Activated T-cell treated with anti-CD3 and anti-CD28 coated beads, Interleukin-2, amount 50 U/mL, for 4 hours (primary cell): ENCODE measurements at regions not wholly inside any gene's neighbourhood (a gene's known extent, or its start where the extent isn't known, plus 50 kb on each side); places are given as distances from the start of the nearest gene placed in this dataset.

ENCODE experiments used
- ATAC-seq, 2 donors: fragments of 200-7000 bp; cut with Tn5 transposase; one replicate each; pipeline ENCODE4 v1.10.0; 2021
- DNase-seq: peaks from one replicate; pipeline ENCODE4 v3.0.0-alpha.2; 2020
- H3K27me3 Mint-ChIP-seq: one replicate; pipeline ENCODE4 v1.8.0; 2021; ENCODE audit warnings: low read depth, mixed read lengths
- H3K36me3 Mint-ChIP-seq: one replicate; pipeline ENCODE4 v1.8.0; 2022; ENCODE audit warnings: mixed read lengths; ENCODE audit not compliant: insufficient read depth
- H3K4me1 Mint-ChIP-seq: one replicate; pipeline ENCODE4 v1.8.0; 2021; ENCODE audit warnings: low read depth, mixed read lengths
- H3K4me3 Mint-ChIP-seq: one replicate; pipeline ENCODE4 v1.8.0; 2021; ENCODE audit warnings: mild to moderate bottlenecking, moderate library complexity, mixed read lengths
- H3K9me3 Mint-ChIP-seq: one replicate; pipeline ENCODE4 v1.8.0; 2021; ENCODE audit warnings: mixed read lengths

DNA sequence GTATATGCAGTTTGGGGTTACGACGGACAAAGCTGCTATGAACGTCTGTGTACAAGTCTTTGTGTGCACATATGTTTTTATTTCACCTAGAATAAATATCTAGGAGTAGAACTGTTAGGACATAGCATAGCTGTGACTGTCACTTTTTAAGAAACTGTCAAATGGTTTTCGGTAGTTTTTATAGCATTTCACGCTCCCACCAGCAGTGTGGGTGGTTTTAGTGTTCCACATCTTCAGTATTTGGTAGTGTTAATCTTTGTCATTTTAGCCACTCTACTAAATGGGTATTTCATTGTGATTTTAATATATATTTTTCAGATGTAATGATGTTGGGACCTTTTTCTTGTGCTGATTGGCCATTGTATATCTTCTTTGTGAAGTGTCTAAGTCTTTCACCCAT lies 109.1 kb upstream of the BCAT1 start:
- H3K36me3 Mint-ChIP-seq = peaks cover 2% of the 10 kb centered on the region
- ATAC-seq (no peak), DNase-seq (no peak)
- H3K4me3 Mint-ChIP-seq = no peak overlapping the region
- no peaks in the 10 kb centered on the region for H3K27me3 Mint-ChIP-seq
- peaks cover 67% of the 10 kb centered on the region for H3K4me1 Mint-ChIP-seq
- no peaks in the 10 kb centered on the region for H3K9me3 Mint-ChIP-seq

DNA sequence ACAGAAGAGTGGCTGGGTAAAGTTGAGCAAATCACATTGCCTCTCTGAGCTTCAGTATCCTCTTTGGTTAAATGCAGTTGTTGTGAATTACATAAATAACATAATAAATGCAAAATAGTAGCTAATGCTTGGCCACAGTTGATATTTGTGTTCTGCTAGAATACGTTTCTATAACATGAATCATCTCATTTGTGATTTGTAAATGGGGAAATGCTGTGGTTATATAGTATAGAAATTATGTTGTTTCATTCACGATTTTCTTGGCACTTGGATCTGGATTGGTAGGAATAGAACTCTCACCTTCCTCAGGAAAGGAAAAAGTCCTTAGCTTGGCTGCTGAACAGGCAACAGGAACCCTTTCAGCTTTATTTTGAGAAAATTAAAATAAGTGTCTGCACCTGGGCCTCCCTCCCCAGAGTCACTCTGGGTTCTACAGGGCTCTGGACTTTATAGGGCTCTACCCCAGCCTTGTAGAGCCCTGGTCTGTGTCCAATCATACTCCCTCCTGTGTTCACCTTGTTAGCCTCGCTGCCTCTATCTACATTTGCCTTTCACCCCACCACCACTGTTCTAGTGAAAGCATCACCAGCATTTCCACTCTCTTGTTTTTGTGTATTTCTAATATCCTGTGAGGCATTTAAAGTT lies 107.7 kb upstream of the BCAT1 start:
- DNase-seq = no peak
- Mint-ChIP-seq H3K36me3 (no peaks in the 10 kb centered on the region), H3K4me3 (peak overlapping the region; percentile 80), H3K9me3 (no peaks in the 10 kb centered on the region), H3K27me3 (no peaks in the 10 kb centered on the region), H3K4me1 (peaks cover 69% of the 10 kb centered on the region)
- ATAC-seq = no peak

DNA sequence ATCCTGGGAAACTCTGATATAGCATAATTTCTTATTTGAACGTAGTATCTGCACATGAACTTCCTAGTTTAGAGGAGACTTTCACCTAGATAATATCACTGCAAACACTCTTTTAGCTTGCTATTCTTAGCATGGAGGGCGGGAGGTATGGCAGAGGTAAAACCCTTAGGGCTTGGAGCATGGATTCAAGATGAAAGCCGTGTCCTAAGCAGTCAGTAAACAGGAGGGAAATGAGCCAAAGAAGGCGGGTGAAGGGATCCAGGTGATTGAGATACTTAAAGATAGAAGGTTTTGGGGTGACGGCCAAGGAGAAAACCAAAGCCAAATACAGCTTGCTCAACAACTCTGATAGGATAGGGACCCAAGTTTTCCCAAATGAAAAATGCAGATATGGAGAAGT lies 107.1 kb upstream of the BCAT1 start:
- ATAC-seq = no peak
- Mint-ChIP-seq H3K36me3 (no peaks in the 10 kb centered on the region), H3K9me3 (no peaks in the 10 kb centered on the region), H3K4me3 (peak overlapping the region; percentile 80), H3K27me3 (no peaks in the 10 kb centered on the region), H3K4me1 (peaks cover 74% of the 10 kb centered on the region)
- DNase-seq = no peak

DNA sequence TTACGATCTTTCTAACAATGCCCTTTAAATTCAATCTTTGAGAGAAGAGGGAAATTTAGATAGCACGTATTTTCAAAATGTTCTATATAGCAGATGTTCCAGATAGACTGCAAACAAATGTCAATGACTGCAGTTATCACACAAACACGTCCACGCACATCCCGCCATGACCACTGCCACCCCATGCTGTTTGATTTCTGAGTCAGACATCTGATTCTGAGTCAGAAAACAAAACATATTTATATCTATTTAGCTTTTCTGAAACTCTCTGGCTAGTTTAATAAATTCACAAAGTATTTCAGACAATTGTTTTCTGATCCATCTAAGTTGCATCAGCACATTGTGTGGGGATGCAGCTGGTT lies 105.9 kb upstream of the BCAT1 start:
- no peaks in the 10 kb centered on the region for H3K9me3 Mint-ChIP-seq
- peaks cover 69% of the 10 kb centered on the region for H3K4me1 Mint-ChIP-seq
- DNase-seq = peak; percentile 45
- no peaks in the 10 kb centered on the region for H3K36me3 Mint-ChIP-seq
- H3K4me3 Mint-ChIP-seq = peak overlapping the region; percentile 80
- H3K27me3 Mint-ChIP-seq = no peaks in the 10 kb centered on the region
- peak; percentile 21 to 23 for ATAC-seq

DNA sequence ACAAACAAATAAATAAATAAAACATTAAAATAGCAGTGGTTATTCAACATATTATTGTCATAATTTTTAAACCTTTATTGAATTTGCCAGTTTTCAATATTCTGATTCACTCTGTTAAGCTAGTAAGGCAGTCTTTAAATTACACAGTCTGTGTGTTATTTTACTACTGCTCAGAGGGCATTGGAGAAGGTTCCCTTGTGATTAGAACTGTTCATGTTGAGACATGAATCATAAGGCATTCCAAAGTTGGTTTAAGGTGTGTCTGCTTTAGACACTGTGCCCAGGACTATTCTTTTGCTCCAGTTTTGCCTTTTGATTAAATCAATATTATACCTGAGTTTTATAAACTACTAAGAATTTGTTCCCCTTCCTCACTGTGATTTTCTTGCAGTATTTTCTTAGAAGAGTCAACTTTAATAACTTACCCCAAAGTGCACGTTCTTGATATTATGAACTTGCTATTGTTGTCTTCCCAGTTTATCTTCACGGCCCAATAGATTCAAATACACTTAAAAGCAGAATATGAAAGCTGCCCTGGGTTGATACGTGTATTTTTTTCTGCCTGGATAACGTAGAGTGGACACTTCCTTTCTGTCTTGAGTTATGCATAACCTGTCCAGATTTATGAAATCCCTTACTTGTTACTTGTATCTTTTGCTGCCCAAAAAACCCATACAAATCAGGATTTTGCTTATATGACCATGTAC lies 105.3 kb upstream of the BCAT1 start:
- no peaks in the 10 kb centered on the region for H3K36me3 Mint-ChIP-seq
- DNase-seq = no peak
- H3K9me3 Mint-ChIP-seq = no peaks in the 10 kb centered on the region
- ATAC-seq = no peak
- peak overlapping the region; percentile 80 for H3K4me3 Mint-ChIP-seq
- H3K4me1 Mint-ChIP-seq = peaks cover 68% of the 10 kb centered on the region
- no peaks in the 10 kb centered on the region for H3K27me3 Mint-ChIP-seq

DNA sequence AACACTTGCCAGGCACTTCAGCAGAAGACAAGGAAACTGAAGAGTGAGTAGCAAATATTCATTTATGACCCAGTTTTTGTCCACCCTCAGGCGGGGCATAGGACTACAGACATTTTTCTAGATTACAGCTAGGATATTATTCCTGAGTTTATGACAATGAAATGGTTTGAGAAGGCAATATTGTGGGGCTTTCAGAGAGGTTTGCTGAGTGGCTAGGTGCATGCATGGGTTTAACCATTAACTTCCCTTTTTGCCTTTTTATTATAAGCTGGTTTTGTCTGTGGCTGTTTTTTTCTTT lies 104.0 kb upstream of the BCAT1 start:
- no peak for DNase-seq
- no peak for ATAC-seq
- H3K4me1 Mint-ChIP-seq = peaks cover 56% of the 10 kb centered on the region
- H3K9me3 Mint-ChIP-seq = no peaks in the 10 kb centered on the region
- H3K27me3 Mint-ChIP-seq = no peaks in the 10 kb centered on the region
- peak overlapping the region; percentile 88 for H3K4me3 Mint-ChIP-seq
- H3K36me3 Mint-ChIP-seq = no peaks in the 10 kb centered on the region

DNA sequence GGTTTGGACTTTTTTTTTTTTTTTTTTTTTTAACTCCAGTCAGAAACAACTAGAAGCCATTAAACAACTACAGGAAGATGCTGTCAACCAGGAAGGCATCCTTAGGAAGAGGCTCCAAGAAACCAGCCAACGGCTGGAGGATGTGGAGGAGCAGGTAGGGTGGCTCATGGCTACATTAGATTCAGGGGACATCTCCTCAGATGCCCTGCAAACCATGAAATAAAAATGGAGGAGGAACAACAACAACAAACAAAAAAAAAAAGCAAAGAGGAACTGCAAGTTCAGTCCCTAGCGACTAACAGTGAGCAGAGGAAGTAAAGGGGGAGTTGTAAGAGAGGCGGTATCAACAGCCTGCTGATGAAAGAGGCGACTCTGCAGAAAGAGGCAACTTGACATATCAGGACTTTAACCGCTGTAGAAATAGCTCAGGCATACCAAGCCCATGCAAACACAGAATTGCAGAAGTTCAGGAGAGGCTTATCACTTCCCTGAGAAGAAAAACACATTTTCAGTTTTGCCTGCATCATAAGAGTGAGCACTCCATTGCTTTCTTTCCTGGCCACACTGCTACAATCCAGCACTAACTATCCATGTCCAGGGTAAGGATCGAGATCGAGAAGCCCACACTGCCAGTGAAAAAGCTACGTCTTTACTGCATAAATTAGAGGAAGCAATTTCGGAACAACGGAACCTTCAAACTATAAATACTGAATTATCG lies 103.5 kb upstream of the BCAT1 start:
- H3K9me3 Mint-ChIP-seq = no peaks in the 10 kb centered on the region
- H3K4me3 Mint-ChIP-seq = peak overlapping the region; percentile 88

DNA sequence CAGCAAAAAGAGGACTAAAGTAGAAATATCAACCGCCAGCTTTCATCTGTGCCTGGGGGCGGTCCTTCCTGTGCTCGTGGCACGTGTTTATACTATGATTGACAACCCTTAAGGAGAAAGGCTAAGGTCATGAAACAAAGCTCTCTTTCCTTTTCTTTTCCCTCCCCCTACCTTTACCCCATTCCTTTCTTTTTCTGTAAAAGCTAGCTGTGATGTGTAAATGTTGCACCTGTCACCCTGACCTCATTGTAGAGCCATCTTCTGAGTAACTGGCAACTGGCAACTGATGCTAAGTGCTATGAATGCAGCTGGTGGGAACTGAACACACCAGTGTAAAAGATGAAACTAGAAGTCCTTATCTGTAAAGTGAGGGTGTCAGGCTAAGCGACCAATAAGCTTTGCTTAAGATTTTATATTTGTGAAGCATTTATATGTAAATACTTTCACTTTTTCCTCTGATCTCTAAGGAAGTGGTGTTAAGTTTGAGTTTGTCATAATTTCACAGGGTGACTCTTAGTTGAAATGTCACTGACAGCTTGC lies 102.8 kb upstream of the BCAT1 start:
- peaks cover 48% of the 10 kb centered on the region for H3K4me1 Mint-ChIP-seq
- H3K36me3 Mint-ChIP-seq = no peaks in the 10 kb centered on the region
- ATAC-seq (peak; percentile 92 to 93), DNase-seq (peak; percentile 34)
- H3K4me3 Mint-ChIP-seq = peak overlapping the region; percentile 88
- H3K27me3 Mint-ChIP-seq = no peaks in the 10 kb centered on the region
- peaks cover 4% of the 10 kb centered on the region for H3K9me3 Mint-ChIP-seq

More for the DNA sequence above, 103.5 kb upstream of the BCAT1 start:
- H3K4me1 Mint-ChIP-seq = peaks cover 51% of the 10 kb centered on the region
- DNase-seq (peak; percentile 18), ATAC-seq (peak; percentile 52 to 59)
- H3K36me3 Mint-ChIP-seq = no peaks in the 10 kb centered on the region
- H3K27me3 Mint-ChIP-seq = no peaks in the 10 kb centered on the region

DNA sequence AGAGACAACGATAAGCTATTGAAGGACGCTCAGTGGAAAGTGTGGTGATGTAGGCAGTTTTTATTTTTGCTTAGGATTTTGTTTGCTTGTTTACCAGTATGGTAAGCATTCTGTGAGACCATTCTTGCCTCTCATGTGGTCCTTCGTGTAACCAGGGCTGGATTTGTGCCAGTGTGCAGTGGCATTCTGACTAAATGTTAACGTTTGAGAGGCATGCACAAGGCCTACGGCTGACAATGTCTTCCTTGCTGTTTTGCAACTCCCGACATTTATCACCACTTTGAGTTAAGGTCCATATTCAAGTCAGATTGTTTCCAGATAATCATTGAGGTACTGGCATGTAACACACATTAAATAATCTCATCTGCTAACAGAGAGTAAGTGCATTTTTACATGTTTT lies 102.3 kb upstream of the BCAT1 start:
- Mint-ChIP-seq H3K27me3 (no peaks in the 10 kb centered on the region), H3K9me3 (peaks cover 10% of the 10 kb centered on the region), H3K36me3 (no peaks in the 10 kb centered on the region), H3K4me3 (peak overlapping the region; percentile 88), H3K4me1 (peaks cover 42% of the 10 kb centered on the region)
- ATAC-seq (no peak), DNase-seq (no peak)

DNA sequence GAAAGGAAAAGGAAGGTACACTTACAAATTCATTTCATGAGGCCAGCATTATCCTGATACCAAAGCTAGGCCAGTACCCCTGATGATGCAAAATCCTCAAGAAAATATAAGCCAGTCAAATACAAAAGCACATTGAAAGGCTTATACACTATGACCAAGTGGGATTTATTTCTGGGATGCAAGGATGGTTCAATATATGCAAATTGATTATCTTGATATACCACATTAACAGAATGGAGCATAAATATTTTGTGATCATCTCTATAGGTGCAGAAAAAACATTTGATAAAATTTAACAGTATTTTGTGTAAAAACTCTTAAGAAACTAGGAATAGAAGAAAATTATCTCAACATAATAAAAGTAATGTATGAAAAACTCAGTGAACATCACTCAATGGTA lies 97.0 kb upstream of the BCAT1 start:
- DNase-seq = no peak
- Mint-ChIP-seq H3K36me3 (peaks cover 2% of the 10 kb centered on the region), H3K27me3 (no peaks in the 10 kb centered on the region), H3K4me3 (no peak overlapping the region), H3K4me1 (peaks cover 7% of the 10 kb centered on the region), H3K9me3 (peaks cover 14% of the 10 kb centered on the region)
- ATAC-seq = no peak

DNA sequence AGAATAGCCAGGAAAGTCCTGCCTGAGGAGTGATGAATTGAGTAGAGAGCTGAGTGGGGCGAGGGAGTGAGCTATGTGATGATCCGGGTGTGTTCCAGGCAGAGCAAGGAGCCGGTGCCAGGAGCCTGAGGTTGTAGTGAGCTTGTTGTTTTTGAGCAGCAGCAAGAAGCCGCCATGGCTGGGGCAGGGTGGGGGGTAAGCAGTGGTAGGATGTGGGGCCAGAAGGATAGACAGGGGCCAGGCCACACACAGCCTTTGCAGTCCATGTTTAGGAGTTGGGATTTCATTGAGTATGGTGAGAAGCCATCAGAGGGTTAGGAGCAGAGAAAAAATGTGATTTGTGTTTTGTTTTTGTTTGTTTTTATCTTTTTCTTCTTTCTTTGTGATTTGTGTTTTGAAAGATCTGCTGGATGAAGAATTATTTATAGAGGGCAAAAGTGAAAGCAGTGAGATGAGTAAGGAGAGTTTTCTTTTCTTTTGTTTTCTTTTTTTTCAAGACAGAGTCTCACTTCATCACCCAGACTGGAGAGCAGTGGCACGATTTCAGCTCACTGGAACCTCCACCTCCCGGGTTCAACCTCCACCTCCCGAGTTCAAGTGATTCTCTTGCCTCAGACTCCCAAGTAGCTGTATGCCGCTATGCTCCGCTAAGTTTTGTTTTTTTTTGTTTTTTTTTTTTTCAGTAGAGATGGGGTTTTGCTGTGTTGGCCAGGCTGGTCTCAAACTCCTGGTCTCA lies 92.3 kb upstream of the BCAT1 start:
- Mint-ChIP-seq H3K9me3 (peaks cover 4% of the 10 kb centered on the region), H3K4me3 (no peak overlapping the region), H3K27me3 (peaks cover 12% of the 10 kb centered on the region), H3K36me3 (peaks cover 2% of the 10 kb centered on the region), H3K4me1 (peaks cover 3% of the 10 kb centered on the region)
- no peak for DNase-seq
- no peak for ATAC-seq

DNA sequence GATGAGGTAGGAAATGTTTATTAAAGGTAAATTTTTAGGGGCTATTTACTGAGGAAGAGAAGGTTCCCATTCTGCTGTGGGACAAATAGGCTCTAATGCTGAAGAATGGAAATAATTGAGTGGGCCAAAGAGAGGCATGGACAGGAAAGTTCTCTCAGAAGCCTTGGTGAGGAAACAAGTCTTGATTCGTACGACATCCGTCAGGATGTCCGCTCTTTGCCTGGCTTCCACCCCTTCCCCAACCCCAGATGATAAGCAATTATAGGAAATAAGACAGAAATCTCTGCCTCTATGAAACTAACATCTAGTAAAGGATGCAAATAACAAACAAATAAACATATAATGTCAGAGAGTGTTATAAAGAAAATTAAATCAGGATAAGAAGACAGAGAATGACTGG lies 91.7 kb upstream of the BCAT1 start:
- no peak overlapping the region for H3K4me3 Mint-ChIP-seq
- peaks cover 2% of the 10 kb centered on the region for H3K36me3 Mint-ChIP-seq
- H3K4me1 Mint-ChIP-seq = peaks cover 3% of the 10 kb centered on the region
- H3K9me3 Mint-ChIP-seq = no peaks in the 10 kb centered on the region
- H3K27me3 Mint-ChIP-seq = peaks cover 12% of the 10 kb centered on the region
- no peak for DNase-seq
- ATAC-seq = no peak

DNA sequence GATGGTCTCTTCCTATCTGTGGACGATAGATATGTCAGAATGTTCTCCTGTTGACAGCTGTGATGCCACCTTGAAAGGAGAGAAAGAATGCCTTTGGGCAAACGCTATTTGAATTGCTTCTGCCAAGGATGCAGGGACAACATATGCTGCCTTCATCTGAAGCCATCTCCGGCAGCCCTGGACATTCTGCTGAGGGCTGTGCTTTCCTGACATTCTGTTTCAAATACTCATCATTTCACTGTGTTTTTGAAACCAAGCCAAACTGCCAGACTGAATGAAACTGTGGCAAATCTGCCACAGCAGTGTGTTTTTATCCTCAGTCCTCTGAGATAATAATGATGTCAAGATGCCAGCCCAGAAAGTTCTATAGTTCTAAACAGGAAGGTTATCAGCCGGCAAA lies 85.8 kb upstream of the BCAT1 start:
- Mint-ChIP-seq H3K4me1 (no peaks in the 10 kb centered on the region), H3K27me3 (peaks cover 15% of the 10 kb centered on the region), H3K9me3 (no peaks in the 10 kb centered on the region), H3K4me3 (no peak overlapping the region), H3K36me3 (no peaks in the 10 kb centered on the region)
- no peak for DNase-seq
- ATAC-seq = no peak

DNA sequence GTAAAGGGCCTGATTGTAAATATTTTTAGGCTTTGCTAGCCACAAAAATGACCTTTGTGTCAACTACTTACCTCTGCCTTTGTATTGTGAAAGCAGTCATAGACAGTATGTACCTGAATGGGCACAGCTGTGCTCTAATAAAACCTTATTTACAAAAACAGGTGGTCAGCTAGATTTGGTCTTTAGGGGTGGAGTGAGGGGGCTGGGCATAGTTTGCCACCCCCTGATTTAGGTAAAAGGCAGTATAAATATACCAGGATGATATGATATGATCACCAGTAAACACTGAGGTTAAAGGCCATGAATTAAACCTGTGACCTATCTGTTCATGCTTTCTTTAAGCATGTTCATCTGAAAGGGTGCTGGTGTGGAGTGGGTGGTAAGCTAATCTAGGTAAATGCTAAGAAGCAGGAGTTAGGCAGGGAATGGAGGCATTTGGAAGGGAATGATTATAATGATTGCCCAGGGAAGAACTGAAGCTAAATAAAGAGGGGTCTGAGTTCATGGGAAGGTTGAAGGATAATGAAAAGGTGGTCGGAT lies 77.1 kb upstream of the BCAT1 start:
- Mint-ChIP-seq H3K27me3 (no peaks in the 10 kb centered on the region), H3K36me3 (no peaks in the 10 kb centered on the region), H3K9me3 (no peaks in the 10 kb centered on the region), H3K4me1 (no peaks in the 10 kb centered on the region), H3K4me3 (no peak overlapping the region)
- no peak for ATAC-seq
- no peak for DNase-seq
